ENCODE measurements at regions not wholly inside any gene's neighbourhood (a gene's known extent, or its start where the extent isn't known, plus 50 kb on each side); places are given as distances from the start of the nearest gene placed in this dataset.
A peak's percentile ranks its signal among the peaks of the same experiment; 100 is the strongest.
"Not testable (repeated sequence)": the region's sequence is repeated elsewhere in the genome, so short reads cannot be mapped to it uniquely, and the experiment has no call there.

DNA sequence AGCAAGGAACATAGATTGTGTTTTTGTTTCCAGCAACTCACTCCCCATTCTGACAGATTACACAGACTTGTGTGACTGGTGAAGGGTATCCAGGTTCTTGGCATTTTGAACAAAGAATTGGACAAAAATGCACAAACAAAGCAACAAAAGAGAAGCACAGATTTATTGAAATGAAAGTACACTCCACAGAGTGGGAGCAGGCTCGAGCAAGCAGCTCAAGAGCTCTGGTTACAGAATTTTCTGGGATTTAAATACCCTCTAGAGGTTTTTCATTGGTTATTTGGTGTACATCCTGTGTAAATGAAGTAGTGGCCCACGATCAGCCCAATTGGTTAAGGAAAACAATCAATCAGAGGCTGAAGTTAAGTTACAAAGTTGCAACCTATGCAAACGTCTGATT lies 155.0 kb upstream of the JADE1 start:
- H3K4me3 ChIP-seq, result no peak overlapping the region
- no peak overlapping the region for H3K27ac ChIP-seq

DNA sequence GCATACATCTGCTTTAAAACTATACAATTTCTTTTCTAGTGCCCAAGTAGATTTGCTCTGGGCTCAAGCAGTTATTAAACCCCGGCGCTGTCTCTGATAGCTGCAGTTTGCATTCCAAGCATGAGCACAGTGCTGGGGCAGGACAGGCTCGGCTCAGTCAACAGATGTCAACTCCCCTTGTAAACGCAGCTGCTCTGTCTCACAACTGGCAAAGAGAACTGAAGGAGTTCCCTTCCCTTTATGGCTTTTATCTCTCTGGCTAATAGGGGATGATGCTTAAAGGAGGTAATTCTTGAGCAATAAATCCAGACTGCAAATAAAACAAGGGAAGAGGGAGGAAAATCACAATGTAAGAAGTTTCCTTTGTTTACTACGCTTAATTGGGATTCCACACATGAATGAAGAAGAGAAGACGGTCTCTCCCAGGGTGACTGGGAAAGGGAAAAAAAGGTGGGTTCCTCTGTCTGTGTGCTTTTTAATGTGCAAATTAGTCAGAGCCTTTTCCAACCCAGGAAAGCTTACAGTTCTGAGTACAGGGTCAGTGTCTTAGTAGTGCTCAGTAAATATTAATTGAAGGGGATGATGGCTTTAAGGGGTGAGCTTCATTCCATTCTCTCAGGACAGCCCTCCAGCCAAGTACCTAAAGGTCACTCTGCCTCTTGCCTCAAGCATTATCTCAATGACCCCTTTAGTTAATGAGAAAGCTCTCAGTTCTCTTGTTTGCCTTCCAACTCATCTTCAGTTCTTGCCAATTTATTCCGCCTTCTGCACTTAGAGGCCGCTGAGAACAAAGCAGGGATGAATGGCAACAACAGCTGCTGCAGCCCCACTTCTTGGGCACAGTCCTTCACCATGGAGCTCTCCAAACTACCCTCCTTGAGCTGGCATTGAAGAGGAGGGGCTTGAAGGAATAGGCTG lies 155.7 kb upstream of the JADE1 start:
- no peak overlapping the region for H3K4me3 ChIP-seq
- H3K27ac ChIP-seq, result no peak overlapping the region

DNA sequence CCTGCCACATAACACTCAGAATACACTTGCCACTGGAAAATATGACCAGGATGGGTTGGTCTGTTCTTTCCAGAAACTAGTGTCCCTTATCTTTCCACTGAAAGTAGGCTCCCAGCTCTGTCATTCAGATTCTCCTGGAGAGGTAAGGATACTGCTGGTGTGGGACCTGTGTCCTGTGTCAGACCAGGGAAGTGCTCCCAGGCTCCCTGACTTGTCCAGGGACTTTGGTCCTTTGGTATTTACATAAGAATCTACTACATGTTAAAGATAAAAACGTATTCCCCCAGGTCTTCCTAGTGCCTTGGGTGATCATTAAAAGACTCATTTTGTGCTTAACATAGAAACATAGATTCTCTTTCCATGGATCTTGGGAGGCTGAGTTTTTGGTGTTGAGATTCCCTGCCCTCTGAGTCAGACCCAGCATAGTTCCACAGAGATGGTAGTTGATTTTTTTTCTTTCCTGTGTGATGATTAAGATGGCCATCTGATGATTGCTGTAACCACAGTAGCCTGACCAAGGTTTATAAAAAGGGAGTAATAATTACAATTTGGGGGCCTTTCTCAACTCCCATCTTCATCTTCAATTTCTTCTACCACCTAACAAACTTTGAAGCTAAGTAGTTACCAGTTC lies 159.8 kb upstream of the JADE1 start:
- no peak overlapping the region for H3K4me3 ChIP-seq
- no peak overlapping the region for H3K27ac ChIP-seq

DNA sequence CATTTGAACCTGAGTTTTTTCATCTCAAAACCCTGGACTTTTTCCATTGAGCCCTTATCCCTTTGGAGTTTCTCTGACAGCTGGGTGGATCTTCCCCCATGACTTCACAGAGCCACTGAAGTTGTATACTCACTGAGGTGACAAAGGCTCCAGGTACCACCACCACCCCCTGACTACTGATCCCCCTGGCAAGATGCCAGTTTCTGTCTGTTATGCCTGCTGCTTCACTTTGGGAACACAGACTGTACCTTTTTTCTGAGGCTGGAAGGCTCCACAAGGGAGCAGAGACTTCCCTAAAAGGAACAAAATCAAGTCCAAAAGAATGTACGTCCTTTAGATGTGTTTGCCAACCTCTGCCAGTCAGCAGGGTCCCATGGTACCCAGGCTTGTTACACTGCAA lies 160.3 kb upstream of the JADE1 start:
- Histone ChIP-seq H3K27ac (no peak overlapping the region), H3K4me3 (no peak overlapping the region)

DNA sequence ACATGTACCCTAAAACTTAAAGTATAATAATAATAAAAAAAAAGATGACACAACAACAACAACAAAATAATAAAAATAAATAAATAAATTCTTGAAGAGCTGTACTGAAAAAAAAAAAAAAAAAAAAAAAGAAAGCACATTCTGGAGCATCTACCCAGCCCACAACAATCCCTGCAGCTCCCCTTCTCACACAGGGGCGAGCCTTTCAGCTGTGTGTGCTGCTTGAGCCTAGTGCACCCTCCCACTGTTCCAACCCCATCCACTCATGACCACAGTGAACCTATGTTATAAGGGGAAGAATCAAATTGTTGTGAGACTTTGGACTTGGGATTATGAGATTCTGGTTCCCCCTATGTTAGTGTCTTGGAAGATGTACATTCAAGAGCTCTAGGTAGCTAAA lies 161.5 kb upstream of the JADE1 start:
- H3K27ac ChIP-seq, result no peak overlapping the region

DNA sequence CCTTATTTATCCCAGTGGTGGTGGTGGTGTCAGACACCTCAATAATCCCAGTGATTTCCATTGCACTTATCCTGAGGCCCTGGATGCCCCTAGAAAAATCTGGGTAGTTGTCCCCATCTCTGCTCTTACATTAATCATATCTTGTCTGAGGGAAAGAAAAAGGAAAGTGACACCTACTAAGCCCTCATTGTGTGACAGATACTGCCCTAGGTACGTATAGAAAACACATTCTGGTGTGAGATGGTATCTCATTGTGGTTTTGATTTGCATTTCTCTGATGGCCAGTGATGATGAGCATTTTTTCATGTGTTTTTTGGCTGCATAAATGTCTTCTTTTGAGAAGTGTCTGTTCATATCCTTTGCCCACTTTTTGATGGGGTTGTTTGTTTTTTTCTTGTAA lies 162.6 kb upstream of the JADE1 start:
- not testable (repeated sequence) for H3K27ac ChIP-seq, H3K4me3 ChIP-seq

More for the DNA sequence above, 161.5 kb upstream of the JADE1 start:
- no peak overlapping the region for H3K4me3 ChIP-seq

DNA sequence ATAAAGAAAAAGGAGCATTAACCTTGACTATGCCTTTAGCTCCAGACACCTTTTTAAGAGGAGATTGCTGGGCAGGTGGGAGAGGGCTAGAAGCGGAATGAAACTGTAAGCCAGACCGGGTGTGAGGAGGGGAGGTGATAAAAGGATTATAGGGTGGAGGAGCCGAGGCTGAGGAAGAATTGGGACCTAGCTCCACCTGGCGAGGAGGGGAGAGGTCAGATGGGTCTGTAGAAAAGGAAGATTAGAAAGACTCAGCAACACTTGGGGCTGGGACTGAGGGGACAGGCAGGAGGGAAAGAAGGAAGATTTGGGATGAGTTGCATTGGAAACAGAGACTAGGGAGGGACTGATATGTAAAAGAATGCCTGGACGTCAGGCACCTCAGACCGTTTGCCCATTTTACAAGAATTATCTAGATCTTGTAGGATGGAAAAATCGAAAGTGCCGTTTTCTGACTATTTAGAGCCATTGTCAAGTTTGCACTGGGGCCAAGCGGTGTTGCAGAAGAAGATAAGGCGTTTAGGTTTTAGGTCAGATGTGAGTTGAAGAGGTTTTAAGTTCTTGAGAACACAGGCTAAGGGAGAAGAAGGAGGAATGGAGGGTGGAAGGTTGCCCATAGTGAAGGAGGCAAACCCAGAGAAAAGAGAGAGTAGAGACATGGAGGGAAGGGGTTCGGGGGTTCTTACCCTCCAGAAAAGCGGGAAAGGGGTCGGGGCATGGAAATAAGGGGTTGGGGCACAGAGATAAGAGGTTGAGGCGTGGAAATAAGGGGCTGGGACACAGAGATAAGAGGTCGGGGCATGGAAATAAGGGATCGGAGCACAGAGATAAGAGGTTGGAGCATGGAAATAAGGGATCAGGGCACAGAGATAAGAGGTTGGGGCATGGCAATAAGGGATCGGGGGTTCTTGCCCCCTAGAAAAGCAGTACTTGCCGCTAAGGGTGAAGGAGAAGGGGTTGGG lies 164.5 kb upstream of the JADE1 start:
- H3K4me3 ChIP-seq, result not testable (repeated sequence)

DNA sequence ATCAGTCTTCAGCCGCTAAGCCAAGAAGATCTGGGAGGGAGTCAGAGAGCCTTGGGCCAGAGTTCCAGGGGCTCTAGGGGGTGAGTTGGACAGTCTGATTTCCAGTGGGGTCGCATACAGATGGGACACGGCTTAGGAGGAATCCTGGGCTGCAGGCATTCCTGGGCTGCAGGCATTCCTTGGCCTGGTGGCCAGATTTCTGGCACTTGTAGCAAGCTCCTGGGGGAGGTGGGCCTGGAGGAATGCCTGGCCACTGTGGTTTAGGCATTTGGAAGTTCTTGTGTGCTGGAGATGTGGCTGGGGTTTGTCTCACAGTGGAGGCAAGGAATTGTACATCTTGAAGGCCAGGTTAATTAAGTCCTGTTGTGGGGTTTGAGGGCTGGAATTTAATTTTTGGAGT lies 165.4 kb upstream of the JADE1 start:
- H3K27ac ChIP-seq, H3K4me3 ChIP-seq: not testable (repeated sequence)

More for the DNA sequence above, 164.5 kb upstream of the JADE1 start:
- not testable (repeated sequence) for H3K27ac ChIP-seq

DNA sequence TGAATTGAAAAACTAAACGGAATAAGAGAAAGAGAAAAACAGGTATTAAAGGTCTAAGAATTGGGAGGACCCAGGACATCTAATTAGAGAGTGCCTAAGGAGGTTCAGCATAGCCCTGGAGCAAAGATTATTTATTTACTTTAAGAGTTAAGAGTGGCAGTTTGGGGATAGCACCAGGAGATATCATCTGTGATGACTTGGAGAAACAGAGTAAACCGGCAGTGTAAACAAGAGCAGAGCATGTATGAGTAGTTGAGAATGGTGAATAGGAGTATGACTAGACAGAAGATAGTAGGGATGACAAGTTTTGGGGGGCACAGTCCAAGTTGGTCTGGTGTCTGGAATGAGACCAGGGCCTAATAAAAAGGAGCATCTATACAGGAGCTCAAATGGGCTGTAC lies 167.9 kb upstream of the JADE1 start:
- H3K4me3 ChIP-seq, H3K27ac ChIP-seq: not testable (repeated sequence)

DNA sequence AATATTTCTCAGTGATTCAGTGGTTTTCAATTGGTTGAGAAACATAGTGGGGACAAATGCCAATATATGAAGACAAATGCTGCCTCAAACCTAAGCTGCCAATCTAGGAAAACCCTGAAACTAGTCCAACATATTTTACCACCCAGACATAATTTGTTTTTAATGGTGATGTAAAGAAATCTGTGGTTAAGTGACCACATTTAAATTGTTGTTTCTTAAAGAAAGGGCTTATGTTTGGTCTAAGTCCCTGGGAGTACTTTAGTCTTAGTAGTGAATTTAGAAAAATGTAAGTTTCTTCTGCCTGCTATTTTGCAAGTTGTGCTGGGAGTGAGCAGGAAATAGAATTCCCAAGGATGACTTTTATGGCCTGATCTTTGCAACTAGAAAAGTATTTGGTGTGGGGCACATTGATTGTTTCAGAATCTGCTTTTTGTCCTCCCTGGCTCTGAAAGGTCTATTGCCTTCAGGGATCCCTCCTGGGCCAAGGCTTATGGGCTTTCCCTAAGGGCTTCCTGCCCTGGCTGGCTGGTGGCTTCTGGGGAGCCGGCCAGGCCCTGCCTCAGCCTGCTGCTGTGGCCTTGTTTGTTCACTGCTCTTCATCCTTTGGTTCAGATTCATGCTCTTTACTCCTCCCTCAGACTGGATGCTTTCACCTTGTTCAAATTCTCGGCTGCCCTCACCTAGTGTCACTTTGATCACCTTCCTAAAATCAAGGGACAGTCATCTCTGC lies 169.8 kb upstream of the JADE1 start:
- Histone ChIP-seq H3K4me3 (no peak overlapping the region), H3K27ac (peak overlapping the region in 5 of 21 experiments; percentile 35 to 63 (median 45))

DNA sequence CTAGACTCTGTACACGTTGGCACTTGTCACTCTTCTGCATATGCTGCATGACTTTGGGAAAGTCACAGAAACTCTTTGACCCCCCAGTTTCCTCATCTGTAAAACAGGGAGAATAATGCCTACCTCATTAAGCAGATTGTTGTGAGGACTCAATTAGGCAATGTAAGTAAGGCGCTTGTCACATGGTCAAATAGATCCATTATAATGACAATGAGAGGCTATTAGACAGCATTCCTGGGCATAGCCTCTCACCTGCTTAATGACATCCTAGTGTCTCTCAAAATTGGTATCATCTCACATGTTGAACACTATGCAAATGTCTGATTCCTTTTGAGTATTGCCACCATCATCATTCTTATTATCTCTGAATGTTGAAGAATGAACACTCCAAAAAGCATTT lies 172.6 kb upstream of the JADE1 start:
- no peak overlapping the region for H3K27ac ChIP-seq
- H3K4me3 ChIP-seq, result no peak overlapping the region

DNA sequence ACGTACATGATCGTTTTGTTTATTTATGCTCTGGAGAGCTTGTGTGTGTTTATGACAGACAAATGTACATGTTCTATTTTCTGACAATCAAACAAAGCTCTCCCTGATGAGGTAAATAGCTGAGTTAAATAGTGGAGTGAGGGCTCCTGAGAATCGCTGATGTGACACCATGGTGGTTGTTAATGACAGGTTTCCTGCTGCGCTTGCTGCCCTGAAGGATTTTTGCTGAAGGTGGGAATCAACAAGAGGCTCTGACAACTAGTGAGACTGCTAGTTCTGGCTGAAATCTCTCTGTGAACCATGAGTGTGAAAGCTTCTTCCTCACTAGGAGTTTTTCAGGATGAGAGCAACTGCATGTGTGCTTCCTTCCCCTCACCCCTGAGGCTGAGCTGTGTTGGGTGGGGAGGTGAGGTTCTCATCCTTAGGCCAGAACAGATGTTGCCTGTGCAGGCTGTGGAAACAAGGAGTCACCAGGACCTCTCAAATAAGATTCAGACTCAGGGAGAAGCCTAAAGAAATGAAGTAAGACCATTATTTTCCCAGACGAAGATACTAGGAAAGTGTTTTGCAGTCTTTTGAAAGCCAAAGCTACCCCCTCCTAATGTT lies 173.4 kb upstream of the JADE1 start:
- no peak overlapping the region for H3K27ac ChIP-seq

DNA sequence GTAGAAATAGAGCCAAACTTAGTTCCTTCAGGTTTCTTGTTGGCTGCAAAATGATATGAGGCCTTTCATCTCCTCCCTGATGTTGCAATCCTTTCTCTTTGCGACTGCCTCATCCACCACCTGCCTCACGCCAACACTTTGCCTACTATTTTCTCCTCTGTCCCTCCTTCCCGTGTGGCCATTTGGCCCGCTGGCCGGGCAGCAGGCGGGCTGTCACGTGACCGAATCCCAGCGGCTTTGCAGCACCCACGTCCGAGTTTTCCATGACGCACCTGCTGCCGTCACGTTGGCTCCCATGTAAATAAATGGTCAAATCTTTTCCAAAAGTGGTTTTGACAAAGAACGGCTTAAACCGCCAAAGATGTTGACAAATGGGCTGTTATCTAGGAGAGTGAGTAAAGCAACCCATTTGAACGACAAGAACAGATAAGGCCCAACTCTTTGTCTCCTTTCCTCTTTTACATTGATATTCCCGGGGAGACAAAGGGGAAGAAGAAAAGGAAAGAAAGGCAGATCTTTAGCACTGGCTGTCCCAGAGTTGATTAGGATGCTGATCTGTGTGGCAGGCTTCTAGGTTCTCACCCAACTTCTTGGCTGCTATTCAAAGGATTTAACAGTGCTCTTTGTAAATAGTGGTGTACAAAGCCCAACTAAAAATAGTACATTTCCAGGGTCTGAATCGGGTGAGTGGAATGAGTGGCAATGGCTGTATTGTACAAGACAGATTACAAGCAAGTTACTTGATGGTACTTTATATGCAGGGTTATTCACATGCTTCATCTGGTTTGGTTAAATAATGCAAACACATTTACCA lies 174.2 kb upstream of the JADE1 start:
- no peak overlapping the region for H3K27ac ChIP-seq

More for the DNA sequence above, 173.4 kb upstream of the JADE1 start:
- H3K4me3 ChIP-seq, result no peak overlapping the region

DNA sequence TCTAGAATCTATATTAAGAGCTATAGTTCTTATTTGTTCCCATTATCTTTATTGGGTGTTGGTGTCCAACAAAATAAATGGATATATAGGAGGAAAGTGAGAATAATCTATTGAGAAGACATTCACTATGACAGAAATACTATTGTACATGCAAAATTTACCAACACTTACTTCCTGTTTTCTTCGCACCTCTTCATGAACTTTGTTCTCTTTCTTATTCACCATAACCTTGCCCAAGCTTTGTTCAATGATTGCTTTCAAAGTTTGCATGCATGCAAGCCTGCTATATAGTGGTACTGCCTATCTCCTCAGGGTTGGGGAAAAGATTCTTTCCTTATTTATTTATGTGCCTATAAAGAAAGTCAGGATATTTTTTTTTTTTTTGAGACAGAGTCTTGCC lies 176.4 kb upstream of the JADE1 start:
- no peak overlapping the region for H3K27ac ChIP-seq

More for the DNA sequence above, 174.2 kb upstream of the JADE1 start:
- H3K4me3 ChIP-seq, result no peak overlapping the region

DNA sequence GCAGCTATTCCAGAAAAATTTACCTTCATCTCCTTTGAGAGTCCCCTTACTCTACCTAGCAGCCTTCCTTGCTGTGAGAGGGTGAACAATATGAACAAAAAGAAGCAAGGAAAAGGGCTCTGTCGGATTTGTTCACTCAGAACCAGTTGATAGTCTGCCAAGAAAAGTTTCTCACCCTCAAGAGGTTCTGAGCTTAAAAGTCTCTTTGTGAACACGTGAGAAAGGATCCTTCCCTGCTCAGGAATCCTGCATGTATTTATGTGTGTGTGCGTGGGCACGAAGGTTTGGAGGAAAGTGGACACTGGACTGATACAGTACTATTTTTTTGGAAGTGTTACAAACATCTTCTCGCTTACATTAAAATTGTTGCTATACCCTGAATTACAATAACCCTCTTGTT lies 178.6 kb upstream of the JADE1 start:
- H3K27ac ChIP-seq, result no peak overlapping the region
- no peak overlapping the region for H3K4me3 ChIP-seq

More for the DNA sequence above, 176.4 kb upstream of the JADE1 start:
- no peak overlapping the region for H3K4me3 ChIP-seq

DNA sequence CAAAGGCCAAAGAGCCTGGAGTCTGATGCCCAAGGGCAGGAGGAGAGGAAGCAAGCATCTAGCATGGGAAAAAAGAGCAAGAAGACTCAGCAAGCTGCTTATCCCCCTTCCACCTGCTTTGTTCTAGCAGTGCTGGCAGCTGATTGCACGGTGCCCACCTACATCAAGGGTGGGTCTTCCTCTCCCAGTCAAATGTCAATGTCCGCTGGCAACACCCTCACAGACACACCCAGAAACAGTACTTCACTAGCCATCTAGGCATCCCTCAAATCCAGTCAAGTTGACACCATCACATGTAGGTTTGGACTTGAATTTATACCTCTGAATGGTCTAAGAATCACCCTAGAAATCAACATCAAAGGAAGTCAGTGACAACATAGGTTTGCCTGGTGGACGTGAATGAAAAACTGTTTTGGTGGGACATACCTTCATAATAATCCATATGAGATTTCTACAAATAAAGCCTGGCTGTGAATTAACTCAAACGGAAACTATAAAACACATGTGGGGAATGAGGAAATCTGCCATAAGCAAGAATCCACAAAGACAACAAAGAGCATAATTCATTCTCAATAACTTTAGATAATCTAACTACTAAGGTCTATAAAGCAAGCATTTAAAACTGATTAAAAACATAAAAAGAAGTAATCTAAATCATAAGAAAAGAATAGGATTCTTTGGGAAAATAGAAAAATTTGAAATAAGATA lies 185.8 kb upstream of the JADE1 start:
- H3K4me3 ChIP-seq, result no peak overlapping the region
- H3K27ac ChIP-seq, result no peak overlapping the region

DNA sequence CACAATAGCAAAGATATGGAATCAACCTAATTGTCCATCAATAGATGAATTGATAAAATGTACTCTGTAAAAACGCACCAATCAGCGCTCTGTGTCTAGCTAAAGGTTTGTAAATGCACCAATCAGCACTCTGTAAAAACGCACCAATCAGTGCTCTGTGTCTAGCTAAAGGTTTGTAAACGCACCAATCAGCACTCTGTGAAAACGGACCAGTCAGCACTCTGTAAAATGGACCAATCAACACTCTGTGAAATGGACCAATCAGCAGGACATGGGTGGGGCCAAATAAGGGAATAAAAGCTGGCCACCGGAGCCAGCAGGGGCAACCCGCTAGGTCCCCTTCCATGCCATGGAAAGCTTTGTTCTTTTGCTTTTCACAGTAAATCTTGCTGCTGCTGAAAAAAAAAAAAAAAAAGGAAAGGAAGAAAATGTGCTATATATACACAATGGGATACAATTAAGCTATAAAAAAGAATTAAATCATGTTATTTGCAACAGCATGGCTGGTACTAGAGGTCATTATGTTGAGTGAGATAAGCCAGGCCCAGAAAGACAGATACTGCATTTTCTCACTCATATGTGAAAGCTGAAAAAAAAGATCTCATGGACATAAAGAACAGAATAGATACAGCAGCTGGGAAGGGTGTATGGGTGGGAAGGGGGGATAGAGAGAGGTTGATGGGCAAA lies 189.1 kb upstream of the JADE1 start:
- H3K27ac ChIP-seq, H3K4me3 ChIP-seq: not testable (repeated sequence)

Data from skin epidermis (tissue), 12 donors.